AG04450 (cell line): ENCODE measurements at regions not wholly inside any gene's neighbourhood (a gene's known extent, or its start where the extent isn't known, plus 50 kb on each side); places are given as distances from the start of the nearest gene placed in this dataset.
A peak's percentile ranks its signal among the peaks of the same experiment; 100 is the strongest.
"Not testable (repeated sequence)": the region's sequence is repeated elsewhere in the genome, so short reads cannot be mapped to it uniquely, and the experiment has no call there.

ENCODE experiments used
- CTCF ChIA-PET: fragments of 300-600, 350-600 bp; formaldehyde crosslinking; extraction: SDS; loops from one replicate; lab custom pipeline; 2022; ENCODE audit warnings: antibody characterized with exemption, inconsistent platforms; lab: Charles Lee
- POLR2A ChIA-PET: fragments of 350-600 bp; formaldehyde crosslinking; extraction: SDS; loops from one replicate; lab custom pipeline; 2021; ENCODE audit warnings: antibody characterized with exemption, inconsistent platforms; lab: Yijun Ruan, JAX
- DNase-seq: peaks from one replicate; pipeline ENCODE4 v3.0.0-alpha.2; 2011; ENCODE audit warnings: low read depth, low spot score
- H3K27ac ChIP-seq: one replicate; pipeline ENCODE4 v1.5.1; 2012; ENCODE audit warnings: low read depth, low read length, control low read depth
- H3K27me3 ChIP-seq: one replicate; pipeline ENCODE4 v1.6.0; 2012; ENCODE audit warnings: low read length; ENCODE audit not compliant: control insufficient read depth, insufficient read depth
- H3K4me3 ChIP-seq: 2 replicates; pipeline ENCODE4 v1.5.1; 2011; ENCODE audit warnings: mild to moderate bottlenecking, low read depth, low read length, control low read depth
- H3K9me3 ChIP-seq: 2 replicates; pipeline ENCODE4 v1.5.1; 2012; ENCODE audit warnings: low read length; ENCODE audit not compliant: control insufficient read depth, insufficient read depth
- CTCF ChIP-seq: IDR thresholded peaks from 2 replicates; pipeline ENCODE4 v1.5.1; 2011; ENCODE audit warnings: low read depth, low read length, control low read depth, inconsistent platforms

GRCh38 chr11:88061111-88061510 lies 114.1 kb downstream of the RAB38 start:
- no peak for TF ChIP-seq CTCF
- CTCF ChIA-PET: no interaction called here

GRCh38 chr11:88059326-88059725 lies 115.9 kb downstream of the RAB38 start:
- ChIA-PET POLR2A (no interaction called here), CTCF (no interaction called here)
- TF ChIP-seq CTCF: no peak
- Histone ChIP-seq H3K4me3 (no peak overlapping the region), H3K27me3 (no peaks in the 10 kb centered on the region), H3K9me3 (no peaks in the 10 kb centered on the region), H3K27ac (no peak overlapping the region)
- no peak for DNase-seq

More at GRCh38 chr11:88061111-88061510, 114.1 kb downstream of the RAB38 start:
- no peak for DNase-seq
- Histone ChIP-seq H3K27me3 (no peaks in the 10 kb centered on the region), H3K9me3 (no peaks in the 10 kb centered on the region), H3K4me3 (no peak overlapping the region), H3K27ac (no peak overlapping the region)
- POLR2A ChIA-PET: no interaction called here

GRCh38 chr11:88051396-88051795 lies 123.8 kb downstream of the RAB38 start:
- TF ChIP-seq CTCF: no peak
- Histone ChIP-seq H3K27me3 (no peaks in the 10 kb centered on the region), H3K27ac (no peak overlapping the region), H3K9me3 (no peaks in the 10 kb centered on the region), H3K4me3 (no peak overlapping the region)
- ChIA-PET CTCF (no interaction called here), POLR2A (no interaction called here)
- DNase-seq: peak; percentile 1

GRCh38 chr11:88050247-88050646 lies 125.0 kb downstream of the RAB38 start:
- Histone ChIP-seq H3K9me3 (no peaks in the 10 kb centered on the region), H3K27ac (no peak overlapping the region), H3K4me3 (no peak overlapping the region), H3K27me3 (no peaks in the 10 kb centered on the region)
- no peak for TF ChIP-seq CTCF
- CTCF ChIA-PET: interaction anchor here (0.6 to 1.3 kb wide), 3 partner anchors 34 to 502 kb away, joined by 4 to 6 read pairs (median 4); no protein-coding TSS in a partner anchor
- POLR2A ChIA-PET: no interaction called here
- no peak for DNase-seq

GRCh38 chr11:88045288-88045687 lies 130.0 kb downstream of the RAB38 start:
- H3K4me3 ChIP-seq, DNase-seq, H3K9me3 ChIP-seq, H3K27me3 ChIP-seq, POLR2A ChIA-PET, H3K27ac ChIP-seq, CTCF ChIA-PET: not testable (repeated sequence)

- H3K4me3 ChIP-seq, H3K27ac ChIP-seq, H3K27me3 ChIP-seq, CTCF ChIA-PET, DNase-seq, POLR2A ChIA-PET, H3K9me3 ChIP-seq: not testable (repeated sequence)
Measured at GRCh38 chr11:88044658-88045057, 130.6 kb downstream of the RAB38 start.
